HG03457 (cell line): ENCODE measurements at regions not wholly inside any gene's neighbourhood (a gene's known extent, or its start where the extent isn't known, plus 50 kb on each side); places are given as distances from the start of the nearest gene placed in this dataset.

ENCODE experiments used
- ATAC-seq: cut with Tn5 transposase; IDR thresholded peaks from one replicate; pipeline ENCODE4 v1.9.1; 2021; ENCODE audit warnings: moderate number of reproducible peaks; ENCODE audit not compliant: unreplicated experiment

DNA sequence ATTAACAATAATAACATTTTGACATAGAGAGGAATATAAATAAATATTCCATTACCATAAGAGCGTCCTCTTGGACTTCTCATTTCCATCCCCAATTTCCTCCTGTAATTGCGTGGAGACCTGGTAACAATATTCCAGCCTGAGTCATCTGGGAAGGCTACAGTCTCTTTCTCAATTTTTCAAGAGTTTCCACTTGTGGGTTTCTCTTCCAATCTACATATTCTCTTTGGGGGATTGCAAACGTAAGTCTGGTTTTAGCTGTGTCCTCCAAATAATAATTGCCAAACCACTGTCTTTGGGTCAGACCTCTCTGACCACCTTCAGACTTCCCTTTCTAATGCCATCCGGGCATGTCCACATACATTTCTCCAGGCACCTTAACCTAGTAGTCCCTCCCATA is 124.5 kb upstream of the USP24 start:
- no peak for ATAC-seq

DNA sequence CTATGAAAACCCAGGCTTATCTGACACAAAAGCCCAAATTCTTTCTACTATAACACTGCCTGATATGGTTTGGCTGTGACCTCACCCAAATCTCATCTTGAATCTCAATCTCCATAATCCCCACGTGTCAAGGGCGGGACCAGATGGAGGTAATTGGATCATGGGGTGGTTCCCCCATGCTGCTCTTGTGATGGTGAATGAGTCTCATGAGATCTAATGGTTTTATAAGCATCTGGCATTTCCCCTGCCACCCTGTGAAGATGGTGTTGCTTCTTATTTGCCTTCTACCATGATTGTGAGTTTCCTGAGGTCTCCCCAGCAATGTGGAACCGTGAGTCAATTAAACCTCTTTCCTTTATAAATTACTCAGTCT is 123.3 kb upstream of the USP24 start:
- no peak for ATAC-seq

DNA sequence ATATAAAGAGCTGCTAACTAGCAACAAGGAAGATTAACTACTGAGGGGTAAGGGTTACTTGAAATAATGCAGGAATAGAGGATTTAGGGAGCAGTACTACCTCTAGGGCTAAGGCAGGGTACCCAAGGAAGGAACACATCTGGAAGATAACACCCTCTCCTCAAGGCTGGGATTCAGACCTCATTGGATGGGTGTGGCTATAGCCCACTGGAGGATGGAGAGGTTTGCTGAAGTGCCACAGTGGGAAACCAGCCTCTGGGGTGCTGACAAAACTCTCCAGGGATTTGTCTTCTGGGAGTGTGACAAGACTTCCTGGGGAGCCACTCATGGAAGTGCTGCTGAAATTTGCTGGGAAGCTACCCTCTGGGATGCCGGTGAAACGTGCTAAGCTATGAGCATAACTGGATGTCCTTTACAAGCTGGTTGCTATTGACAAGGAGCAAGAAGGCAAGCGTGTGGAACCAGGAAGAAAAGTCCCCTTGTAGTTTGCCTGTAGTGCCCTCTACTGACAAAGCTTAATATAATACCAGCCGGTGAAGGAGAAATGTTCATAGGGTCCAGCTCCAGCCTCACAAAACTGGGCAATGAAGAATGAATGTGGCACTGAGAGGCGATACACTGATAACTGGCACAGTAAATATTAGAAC is 122.8 kb upstream of the USP24 start:
- ATAC-seq = peak; percentile 63

DNA sequence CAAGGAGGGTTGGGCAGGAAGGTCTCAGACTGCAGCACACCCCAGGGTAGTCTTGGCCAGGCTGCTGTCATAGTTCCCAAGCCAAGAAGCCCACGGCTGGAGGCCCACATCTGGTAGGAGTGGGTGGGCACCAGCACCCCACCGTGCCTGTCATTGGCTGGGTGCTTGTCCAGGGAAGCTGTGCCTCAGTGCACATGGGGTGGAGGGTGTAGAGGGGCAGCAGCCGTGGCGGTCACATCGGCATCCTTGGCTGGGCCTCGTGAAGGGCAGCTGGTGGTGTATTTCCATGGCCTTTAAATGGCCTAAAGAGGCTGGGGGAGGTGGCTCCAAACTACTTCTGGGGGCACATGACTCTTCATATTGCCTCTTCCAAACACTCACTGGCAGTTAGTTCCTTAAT is 119.6 kb upstream of the USP24 start:
- no peak for ATAC-seq

DNA sequence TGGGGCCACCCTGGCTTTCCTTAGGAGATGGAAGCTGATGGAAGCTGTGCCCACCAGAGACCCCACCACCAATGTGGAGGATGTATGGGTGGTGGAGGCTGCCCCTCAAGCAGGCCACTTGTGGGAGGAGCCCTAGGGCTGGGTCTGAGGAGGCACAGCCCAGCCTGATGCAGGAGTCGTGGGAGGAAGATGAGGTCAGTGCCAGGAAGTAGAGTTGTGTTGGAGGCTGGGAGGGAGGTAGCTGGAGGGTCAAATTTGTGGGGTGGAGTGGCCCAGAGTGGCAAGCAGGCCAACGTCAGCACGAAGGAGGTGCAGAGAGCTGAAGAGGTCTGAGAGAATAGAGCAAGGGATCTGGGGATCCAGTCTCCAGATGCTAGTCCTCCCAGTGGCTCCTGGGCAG is 119.0 kb upstream of the USP24 start:
- ATAC-seq = no peak

DNA sequence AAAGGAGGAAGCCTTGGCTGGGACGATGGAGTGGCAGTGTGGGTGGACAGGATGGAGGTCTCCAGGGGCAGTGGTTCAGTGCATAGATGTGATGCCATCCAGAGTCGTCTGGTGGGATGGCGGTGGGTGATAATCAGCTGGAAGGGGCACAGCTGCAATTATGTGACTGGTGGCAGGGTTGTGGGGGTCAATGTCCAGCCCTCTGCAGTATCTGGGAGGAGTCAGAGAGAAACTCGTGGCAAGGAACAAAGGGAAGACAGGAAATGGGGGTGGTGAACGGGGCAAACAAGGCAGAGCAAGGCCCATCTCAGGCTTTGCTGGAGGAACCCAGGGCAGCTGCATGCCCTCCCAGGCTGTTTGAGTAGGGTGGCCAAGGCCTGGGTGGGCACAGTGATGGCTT is 118.3 kb upstream of the USP24 start:
- ATAC-seq = no peak

DNA sequence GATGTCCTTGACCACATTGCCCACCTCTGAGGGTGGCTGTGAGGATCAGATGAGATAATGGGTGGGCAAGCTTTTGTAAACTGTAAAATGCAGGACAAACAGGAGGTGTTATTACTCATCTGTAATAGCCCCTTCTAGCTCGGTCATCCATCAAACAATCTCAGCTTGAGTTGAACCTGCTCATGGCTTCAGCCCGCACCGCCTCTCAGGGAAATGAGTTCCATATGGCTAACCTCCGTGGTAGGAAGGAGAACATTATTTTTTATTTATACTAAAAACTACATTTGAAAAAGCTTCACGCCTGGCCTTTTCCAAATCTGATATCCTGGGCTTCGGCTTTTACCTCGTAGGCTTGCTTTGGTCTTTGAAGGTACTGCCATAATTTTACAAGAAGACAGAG is 116.2 kb upstream of the USP24 start:
- no peak for ATAC-seq

DNA sequence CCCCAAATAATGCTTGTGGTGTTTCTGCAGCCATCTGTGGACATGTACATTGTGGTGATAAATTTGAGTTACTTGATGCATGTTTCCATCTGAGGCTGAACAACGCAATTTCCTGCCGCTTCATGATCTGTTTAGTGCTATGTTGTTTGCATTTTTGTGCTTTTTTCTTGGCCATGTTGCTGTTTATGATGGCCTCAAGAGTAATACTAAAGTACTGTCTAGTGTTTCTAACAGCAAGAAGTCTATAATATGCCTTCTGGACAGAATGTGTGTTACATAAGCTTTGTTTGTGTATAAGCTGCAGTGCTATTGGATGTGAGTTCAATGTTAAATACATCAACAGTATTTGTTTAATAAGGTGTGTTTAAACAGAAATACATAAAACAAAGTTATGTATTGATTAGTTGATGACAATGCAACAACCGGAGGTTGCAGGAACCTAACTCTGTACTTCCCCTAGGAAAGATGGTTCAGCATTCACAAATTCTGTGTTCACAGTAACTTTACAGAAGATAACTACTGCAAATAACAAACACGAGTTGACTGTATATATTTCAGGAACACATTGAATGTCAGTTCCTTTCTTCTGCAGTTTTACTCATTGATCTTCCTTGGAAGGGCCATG is 114.8 kb upstream of the USP24 start:
- ATAC-seq = no peak

DNA sequence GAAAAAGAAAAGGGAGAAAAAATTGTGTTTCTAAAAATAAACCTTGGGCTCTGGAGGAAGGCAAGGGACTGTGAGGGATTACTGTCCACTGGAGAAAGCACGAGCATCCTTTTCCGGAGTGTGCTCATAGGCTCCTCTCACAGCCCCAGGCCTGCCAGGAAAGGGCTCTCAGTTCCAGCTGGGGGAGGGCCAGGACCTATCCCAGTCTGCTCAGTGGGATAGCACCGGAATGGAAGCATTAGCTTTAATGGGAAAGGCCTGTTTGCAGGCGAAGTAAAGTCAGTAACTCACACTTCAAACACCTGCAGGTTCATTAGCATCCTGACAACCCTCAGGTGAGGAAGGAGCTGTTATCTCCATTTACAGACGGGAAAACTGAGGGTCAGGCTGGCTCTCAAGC is 113.9 kb upstream of the USP24 start:
- no peak for ATAC-seq

DNA sequence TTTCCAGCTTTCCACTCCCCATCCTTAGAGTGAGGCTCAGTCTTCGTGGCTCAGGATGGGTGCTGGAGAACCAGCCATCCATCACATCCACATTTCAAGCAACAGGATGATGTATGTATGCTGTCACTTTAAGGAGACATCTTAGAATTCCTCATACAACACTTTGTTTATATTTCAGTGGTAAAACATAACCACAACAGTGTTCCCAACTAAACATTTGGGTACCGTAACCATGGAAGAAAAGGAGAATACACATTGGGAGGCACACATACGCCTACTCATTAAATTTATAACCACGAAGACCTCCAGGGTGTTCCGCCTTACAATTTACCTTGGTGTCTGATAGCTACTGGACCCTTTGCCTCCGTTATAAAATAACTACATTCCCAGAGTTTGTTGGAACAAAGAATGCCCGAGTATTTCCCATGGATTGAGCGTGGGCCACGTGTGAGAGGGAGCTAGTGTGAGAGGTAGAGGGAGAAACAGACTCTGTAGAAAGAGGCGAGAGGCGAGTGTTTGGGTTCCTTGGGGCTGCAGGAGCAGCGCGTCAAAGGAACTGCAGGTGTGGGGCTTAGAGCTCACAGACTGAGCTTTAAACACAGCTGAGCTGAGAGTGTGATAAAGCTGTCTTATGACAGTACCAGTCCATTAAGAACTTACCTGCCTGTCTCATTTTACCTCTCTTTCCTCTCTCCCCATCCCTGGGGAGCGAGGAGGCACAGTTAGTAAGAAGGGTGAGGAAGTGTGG is 111.5 kb upstream of the USP24 start:
- no peak for ATAC-seq

DNA sequence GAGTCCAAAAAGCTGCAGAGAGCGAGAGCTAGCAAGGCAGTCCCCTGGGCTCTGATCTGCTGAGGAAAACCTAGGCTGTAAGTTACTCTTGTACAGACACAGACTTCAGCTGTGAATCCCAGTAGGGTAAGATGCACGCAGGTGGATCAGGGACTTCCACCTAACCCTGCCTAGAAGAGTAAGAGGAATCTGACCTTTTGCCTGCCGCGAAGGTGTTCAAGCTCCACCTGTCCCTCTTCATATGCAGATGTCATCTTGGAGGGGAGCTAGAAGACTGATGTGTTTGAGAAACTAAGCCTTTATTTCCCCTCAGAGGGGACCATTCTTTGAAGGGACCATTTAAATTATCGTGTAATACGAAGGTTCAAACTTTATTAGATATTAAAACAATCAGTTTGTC is 108.6 kb upstream of the USP24 start:
- no peak for ATAC-seq

DNA sequence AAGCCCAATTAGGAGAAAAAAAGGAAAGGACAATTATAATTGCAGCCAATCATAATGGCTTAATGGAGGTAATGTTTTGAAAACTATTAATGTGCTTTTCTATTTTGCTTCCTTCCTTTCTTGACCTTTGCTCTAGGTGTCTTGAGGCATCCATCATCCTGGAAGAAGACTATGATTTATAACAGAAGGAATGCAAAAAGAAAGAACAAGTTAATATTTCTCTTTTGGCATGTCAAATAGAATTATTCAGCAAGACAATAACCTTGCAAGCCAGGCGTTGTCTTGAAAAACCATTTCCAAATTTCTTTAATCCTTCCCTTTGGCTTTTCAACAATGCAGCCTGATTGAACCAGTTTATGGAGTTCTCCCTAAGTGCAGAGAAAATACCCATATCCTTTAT is 107.7 kb upstream of the USP24 start:
- no peak for ATAC-seq

DNA sequence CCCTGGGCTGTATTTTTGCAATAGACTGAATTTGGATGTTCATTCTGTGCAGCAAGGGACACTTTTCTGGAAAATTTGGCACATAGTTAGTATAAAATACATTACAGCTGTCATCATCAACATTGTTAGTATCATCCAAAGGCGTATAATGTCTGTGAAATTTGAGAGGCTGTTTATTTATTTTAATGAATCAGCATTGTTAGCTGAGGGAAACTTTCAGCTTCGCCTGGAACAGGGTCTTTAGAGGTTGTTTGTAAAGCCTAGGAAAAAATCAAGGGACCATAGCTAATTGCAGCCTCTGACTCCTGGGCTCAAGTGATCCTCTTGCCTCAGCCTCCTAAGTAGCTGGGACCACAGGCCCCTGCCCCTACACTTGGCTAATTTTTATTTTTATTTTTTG is 106.8 kb upstream of the USP24 start:
- no peak for ATAC-seq

DNA sequence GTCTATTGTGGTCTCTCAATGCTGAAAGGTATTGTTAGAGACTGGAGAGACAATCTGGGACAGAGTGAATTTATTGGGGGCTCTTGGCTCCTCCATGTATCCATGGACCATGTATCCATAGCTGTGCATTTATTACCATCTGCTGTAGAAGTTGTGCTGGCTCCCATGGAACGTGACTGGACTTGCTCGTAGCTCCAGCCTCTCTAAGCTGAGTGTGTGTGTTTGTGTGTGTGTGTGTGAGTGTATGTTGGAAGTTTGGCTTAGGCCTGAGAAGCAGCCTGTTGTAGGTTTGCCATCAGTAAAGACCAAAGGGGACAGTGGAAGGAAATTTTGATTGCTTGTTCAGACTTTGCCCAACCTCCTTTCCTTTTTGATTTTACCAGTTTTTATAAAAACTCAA is 105.7 kb upstream of the USP24 start:
- ATAC-seq = no peak

DNA sequence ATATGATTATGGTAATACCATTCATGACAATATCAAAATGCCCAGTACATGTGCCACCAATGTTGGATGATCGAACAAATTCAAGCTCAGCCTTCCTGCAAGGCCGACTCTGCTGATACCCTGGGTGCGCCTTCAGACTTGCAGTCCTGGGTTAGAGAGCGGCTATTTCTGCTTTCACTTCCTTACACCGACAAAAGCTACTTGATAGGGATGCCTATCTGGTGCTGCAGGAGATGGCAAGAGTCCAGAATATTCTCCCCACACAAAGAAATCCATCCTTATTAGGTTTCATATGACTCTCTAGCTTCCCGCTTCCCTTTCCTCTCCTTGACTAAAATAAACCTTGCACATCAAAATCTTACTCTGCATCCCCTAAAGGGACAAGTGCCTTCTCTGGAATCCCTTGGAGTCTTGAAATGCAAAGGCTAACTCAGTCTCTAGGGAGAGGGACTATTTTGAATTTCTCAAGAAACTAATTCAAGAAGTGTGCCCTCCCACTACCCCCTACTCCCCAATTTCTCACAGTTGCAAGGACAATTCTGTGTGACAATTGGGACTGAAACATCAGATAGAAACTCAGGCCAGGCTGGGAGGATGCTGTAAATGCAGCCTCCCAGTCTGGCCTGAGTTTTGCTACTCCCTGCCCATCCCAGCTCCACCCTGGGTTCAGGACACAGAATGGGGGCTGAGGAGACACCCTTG is 103.1 kb upstream of the USP24 start:
- ATAC-seq = no peak

DNA sequence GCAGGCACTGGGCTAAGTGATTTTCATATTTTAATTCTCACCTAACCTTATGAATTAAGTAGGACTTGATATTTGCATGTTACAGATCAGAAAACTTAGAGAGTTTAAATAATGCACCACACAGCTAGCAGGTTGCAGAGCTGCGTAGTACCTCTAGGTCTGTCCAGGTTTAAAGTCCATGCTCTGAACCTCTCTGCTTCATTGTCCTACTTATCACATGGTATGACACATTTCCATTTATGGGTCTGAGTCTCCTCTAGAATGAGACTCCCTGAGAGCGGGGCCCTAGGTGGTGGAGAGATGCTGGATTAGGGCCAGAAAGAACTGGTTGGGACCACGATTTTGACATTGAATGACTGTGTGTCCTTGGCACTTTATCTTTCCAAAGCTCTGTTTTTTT is 102.5 kb upstream of the USP24 start:
- no peak for ATAC-seq

DNA sequence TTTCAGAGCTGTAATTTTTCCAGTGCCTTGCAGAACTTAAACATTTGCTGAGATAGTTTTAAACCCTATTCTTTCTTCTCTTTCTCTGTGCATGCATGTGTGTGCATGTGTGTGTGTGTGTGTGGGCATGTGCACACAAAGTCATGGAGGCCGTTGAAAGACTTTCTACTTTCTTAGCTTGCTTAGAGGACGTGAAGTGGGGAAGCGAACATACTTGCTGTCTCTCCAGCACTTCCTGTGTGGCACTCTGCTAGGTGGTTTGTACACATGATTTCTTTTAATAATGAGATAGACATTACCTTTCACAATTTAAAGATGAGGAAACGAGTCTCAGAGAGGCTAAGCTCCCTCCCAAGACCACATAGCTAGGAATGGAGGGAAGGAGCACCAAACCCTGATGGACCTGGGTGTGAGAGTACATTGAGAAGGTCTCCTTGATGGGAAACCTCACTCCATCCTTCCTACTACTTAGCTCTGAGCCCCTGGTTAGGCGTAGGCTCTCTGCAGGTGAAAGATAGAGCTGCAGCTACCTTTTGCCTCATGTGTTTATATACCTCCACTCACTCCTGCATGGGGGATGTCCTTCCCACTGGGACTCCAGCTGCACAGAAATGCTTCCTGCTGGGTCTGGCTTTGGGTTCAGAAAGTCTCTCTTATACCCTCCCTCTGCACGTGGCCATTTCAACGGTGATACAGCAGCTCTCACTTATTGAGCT is 101.9 kb upstream of the USP24 start:
- ATAC-seq = no peak

DNA sequence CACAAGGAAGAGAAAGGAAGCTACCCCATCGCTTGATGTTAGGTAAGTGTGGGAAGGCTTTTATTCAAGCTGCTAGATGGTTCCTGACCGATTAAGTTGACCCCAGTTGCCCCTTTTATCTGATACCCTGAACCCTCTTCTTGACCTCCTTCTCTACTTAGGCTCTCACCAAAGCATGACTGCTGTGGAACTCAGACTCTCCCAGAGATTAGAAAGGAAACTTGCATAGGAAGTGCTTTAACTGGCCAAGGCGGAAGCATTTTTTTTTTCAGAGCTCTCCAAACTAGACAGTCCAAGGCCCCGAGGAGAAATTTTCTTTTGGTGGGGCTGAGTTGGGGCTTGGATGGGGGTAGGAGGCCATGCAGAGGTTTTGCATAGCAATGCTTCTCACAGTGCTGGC is 101.3 kb upstream of the USP24 start:
- ATAC-seq = no peak

DNA sequence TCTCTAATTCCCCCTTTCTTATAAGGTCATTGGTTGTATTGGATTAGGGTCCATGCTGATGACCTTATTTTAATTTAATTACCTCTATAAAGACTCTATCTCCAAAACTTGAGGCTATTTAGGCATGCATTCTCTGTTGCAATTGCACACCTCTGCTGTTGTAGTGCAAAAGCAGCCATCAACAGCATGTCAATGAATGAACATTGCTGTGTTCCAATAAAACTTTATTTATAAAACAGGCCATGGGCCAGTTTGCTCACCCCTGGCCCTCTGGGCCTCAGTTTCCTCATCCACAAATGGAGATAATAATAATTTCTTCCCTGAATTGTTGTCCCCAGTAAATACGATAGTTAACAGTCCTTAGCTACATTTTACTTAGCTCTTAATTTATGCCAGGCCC is 100.4 kb upstream of the USP24 start:
- no peak for ATAC-seq

DNA sequence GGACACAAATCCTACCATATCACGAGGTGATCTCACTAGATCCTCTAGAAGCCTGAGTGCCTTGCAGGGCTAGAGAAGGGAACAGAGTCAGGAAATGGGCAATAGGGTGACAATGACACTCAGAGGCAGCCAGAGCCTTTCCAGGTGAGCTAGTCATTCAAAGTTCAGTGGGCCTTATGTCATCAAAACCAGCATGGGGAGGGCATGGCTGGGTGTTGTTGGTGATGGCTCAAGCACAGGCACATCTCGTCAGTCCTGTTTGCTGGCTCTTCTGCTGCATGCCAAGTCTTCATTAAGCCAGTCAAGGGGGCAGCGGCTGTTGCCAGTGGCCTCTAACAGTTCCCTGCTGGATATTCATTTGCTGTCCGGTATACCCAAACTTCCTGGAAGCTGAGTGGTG is 99.6 kb upstream of the USP24 start:
- ATAC-seq = no peak

DNA sequence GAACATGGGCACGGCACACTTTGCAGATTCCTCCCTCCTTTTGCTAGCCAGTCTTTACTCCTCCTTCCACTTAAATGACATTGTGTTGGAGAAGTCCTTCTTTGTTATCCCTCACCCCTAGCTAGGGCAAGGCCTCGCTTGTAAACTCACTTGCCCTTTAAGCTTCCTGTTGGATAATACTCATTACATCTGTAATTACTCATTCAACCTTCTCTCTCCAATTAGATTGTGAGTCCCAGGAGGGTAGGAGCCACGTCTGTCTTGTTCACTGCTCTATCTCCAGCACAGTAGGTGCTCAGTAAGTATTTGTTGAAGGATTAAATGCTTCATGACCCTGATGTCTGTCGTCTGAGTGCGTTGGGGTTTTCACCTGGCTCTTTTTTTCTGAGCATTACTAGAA is 98.7 kb upstream of the USP24 start:
- no peak for ATAC-seq
